Erythroblast (primary cell): ENCODE measurements at regions not wholly inside any gene's neighbourhood (a gene's known extent, or its start where the extent isn't known, plus 50 kb on each side); places are given as distances from the start of the nearest gene placed in this dataset.

Source experiments
- GATA1 ChIP-seq: IDR thresholded peaks from 2 replicates; pipeline ENCODE4 v1.6.1; 2011; ENCODE audit warnings: low read depth, mild to moderate bottlenecking, control low read depth, low read length, moderate library complexity
- POLR2A ChIP-seq: IDR thresholded peaks from 2 replicates; pipeline ENCODE4 v1.6.1; 2011; ENCODE audit warnings: mild to moderate bottlenecking, low read length

GRCh38 chr7:110129159-110129558 is 961.8 kb upstream of the LRRN3 start:
- no peak for TF ChIP-seq POLR2A
- no peak for TF ChIP-seq GATA1
